ENCODE measurements at regions not wholly inside any gene's neighbourhood (a gene's known extent, or its start where the extent isn't known, plus 50 kb on each side); places are given as distances from the start of the nearest gene placed in this dataset.

DNA sequence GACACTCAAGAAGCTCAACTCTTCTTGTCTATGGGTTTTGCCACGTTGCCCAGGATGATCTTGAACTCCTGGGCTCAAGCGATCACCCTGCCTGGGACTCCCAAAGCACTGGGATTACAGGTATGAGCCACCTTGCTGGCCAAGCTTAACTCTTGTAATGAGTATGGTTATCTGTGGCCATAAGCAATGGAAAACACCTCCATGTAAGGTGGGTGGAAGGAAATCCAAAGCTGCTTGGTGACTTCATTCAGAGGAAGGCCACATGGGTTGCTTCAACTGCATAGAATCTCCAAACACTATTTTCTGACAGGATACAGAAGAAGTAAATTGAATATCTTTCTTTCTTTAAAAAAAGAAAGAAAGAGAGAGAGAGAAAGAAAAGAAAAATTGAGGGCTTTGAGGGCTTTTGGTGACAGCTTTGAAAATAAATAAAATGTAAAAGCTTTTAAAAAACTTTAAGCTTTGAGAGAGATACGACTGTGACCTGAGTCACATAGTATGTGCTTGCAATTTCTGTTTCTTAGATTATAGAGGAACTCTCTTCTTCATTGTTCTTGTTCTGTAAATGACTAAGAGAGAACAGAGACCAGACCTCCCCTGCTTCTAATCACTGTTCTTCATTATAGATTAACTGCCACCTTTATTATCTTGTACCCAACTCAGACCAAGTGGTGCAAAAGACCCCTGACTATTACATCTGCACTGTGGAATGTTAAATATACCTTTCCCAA lies 123.1 kb upstream of the NDUFV2 start:
- H3K36me3 ChIP-seq, result no peaks in the 10 kb centered on the region
- no peak overlapping the region for H3K4me3 ChIP-seq (replicated peaks in 1 of 3)
- no peak overlapping the region for H3K27ac ChIP-seq
- WGBS, 2 donors, result 82 to 91% methylated on average over 3 of the region's 3 CpGs
- TF ChIP-seq POLR2A (IDR thresholded peaks at IDR 0.05), result no peak
- TF ChIP-seq, protein P1, sequence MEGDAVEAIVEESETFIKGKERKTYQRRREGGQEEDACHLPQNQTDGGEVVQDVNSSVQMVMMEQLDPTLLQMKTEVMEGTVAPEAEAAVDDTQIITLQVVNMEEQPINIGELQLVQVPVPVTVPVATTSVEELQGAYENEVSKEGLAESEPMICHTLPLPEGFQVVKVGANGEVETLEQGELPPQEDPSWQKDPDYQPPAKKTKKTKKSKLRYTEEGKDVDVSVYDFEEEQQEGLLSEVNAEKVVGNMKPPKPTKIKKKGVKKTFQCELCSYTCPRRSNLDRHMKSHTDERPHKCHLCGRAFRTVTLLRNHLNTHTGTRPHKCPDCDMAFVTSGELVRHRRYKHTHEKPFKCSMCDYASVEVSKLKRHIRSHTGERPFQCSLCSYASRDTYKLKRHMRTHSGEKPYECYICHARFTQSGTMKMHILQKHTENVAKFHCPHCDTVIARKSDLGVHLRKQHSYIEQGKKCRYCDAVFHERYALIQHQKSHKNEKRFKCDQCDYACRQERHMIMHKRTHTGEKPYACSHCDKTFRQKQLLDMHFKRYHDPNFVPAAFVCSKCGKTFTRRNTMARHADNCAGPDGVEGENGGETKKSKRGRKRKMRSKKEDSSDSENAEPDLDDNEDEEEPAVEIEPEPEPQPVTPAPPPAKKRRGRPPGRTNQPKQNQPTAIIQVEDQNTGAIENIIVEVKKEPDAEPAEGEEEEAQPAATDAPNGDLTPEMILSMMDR (IDR thresholded peaks at IDR 0.05), result no peak
- H3K27me3 ChIP-seq, result no peaks in the 10 kb centered on the region
- no peak for DNase-seq
- H3K4me1 ChIP-seq, result peaks cover 0 to 9% of the 10 kb centered on the region in 2 donors
- H3K9me3 ChIP-seq, result no peaks in the 10 kb centered on the region
- intact Hi-C loops (cut with DNase I), result no loop called here

DNA sequence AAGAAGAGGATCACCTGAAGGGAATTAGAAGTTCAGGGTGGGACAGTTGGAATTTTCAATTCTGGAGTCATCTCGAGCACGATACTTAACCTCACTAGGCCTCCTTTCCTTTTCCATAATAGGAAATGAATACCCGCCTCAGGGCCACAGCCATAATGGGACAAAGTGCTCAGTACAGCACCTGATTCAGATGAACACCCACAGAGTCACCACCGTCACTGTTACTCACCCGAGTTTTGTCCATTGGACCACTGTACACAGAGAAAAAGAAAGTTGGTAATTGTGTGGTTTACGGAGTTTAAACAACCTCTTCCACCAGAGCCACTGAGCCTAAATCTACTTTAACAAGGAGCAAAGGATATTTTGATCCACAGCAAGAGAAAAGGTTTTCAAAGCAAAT lies 122.0 kb upstream of the NDUFV2 start:
- 89 to 92% methylated on average over 6 of the region's 6 CpGs for WGBS, 2 donors
- Histone ChIP-seq H3K36me3 (no peaks in the 10 kb centered on the region), H3K27ac (no peak overlapping the region), H3K27me3 (no peaks in the 10 kb centered on the region), H3K4me3 (replicated peaks in 1 of 3) (no peak overlapping the region), H3K9me3 (no peaks in the 10 kb centered on the region), H3K4me1 (peaks cover 0 to 9% of the 10 kb centered on the region in 2 donors)
- TF ChIP-seq POLR2A (IDR thresholded peaks at IDR 0.05), result no peak
- TF ChIP-seq, protein P1 (IDR thresholded peaks at IDR 0.05), result no peak
- DNase-seq, result no peak
- intact Hi-C loops (cut with DNase I), result no loop called here

DNA sequence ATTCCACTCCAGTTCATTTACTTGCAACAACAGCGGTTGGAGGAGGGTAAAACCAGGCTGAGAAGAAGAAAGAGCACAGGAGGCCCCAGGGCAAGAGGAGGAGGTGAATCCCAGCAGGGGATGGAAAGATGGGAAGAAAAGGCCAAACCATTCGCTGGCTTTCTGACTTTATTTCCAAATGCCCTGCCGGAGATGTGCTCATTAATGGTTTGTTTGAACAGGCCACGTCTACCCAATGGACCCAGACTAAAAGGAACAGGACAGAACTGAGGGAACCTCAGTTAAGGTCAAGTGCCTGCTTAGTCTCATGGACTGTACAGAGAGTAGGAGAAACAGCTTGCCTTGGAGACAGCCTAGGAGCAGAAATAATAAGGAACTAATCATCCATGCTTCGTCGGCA lies 121.6 kb upstream of the NDUFV2 start:
- no peaks in the 10 kb centered on the region for H3K27me3 ChIP-seq
- peaks cover 0 to 9% of the 10 kb centered on the region in 2 donors for H3K4me1 ChIP-seq
- WGBS, 2 donors, result 38 to 44% methylated on average over 6 of the region's 6 CpGs
- no peaks in the 10 kb centered on the region for H3K9me3 ChIP-seq
- no peak overlapping the region for H3K27ac ChIP-seq
- DNase-seq, result peak in 1 of 2 donors; percentile 2
- H3K4me3 ChIP-seq (replicated peaks in 1 of 3), result no peak overlapping the region
- H3K36me3 ChIP-seq, result no peaks in the 10 kb centered on the region
- intact Hi-C loops (cut with DNase I), result no loop called here
- TF ChIP-seq, protein P1 (IDR thresholded peaks at IDR 0.05), result no peak
- TF ChIP-seq POLR2A (IDR thresholded peaks at IDR 0.05), result no peak

DNA sequence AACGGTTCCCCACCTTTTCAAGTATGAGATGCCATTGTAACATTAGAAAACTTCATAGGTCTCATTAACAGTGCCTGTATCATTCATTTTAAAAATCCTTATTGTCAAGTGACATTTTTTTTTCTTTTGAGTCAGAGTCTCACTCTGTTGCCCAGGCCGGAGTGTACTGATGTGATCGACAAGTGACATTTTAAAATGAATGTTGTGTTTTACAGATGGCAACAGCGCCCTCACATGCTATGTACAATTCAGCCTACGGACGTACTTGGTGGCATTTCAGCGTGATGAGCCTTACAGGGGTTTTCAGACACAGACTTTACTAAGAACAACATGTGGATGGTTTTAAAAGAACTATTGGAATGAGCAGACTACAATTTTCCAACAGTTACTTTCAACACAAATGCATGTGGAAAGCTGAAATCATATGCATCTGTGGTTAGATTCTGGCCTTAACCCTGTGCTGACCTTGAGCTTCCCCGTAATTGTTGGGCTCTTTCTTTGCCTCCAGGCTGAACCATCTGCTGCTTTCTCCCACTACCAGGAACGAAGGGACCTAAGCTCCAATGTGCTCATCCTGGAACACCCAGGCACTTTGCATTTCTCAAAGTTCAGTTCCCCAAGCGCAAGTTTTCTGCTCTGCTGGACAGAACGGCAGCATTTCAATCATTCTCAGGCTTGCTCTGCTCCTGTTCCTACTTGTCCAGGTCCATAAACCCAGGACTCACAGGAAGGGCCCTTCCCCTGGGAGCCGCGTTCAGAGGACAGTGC lies 119.9 kb upstream of the NDUFV2 start:
- WGBS, 2 donors, result 67 to 73% methylated on average over 13 of the region's 13 CpGs
- H3K4me1 ChIP-seq, result peaks cover 0 to 9% of the 10 kb centered on the region in 2 donors
- no peaks in the 10 kb centered on the region for H3K36me3 ChIP-seq
- DNase-seq, result no peak
- H3K4me3 ChIP-seq (replicated peaks in 1 of 3), result no peak overlapping the region
- intact Hi-C loops (cut with DNase I), result no loop called here
- no peaks in the 10 kb centered on the region for H3K9me3 ChIP-seq
- TF ChIP-seq, protein P1 (IDR thresholded peaks at IDR 0.05), result no peak
- TF ChIP-seq POLR2A (IDR thresholded peaks at IDR 0.05), result no peak
- H3K27ac ChIP-seq, result no peak overlapping the region
- H3K27me3 ChIP-seq, result no peaks in the 10 kb centered on the region

DNA sequence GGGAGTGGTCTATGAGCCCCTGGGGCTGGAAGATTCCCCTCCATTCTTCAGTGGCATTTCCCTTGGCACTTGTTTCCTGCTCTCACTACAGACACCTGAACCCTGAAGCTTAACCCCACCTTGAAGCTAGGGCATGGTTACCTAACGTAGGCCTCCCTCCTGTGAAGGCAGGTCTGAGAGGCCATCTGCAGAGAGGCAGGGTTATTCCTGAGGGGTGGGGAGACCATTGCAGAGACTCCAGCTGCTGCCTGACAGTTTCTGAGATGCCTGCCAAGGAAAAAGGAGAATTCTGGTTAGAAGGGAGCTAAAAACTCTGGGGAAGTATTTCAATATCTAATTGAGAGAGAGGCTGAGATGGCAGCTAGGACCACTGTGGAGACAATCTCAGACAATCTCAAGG lies 119.3 kb upstream of the NDUFV2 start:
- DNase-seq, result no peak
- intact Hi-C loops (cut with DNase I), result no loop called here
- Histone ChIP-seq H3K9me3 (no peaks in the 10 kb centered on the region), H3K4me1 (peaks cover 0 to 9% of the 10 kb centered on the region in 2 donors), H3K36me3 (no peaks in the 10 kb centered on the region), H3K27me3 (no peaks in the 10 kb centered on the region), H3K4me3 (replicated peaks in 1 of 3) (no peak overlapping the region), H3K27ac (no peak overlapping the region)
- no peak for TF ChIP-seq POLR2A (IDR thresholded peaks at IDR 0.05)
- TF ChIP-seq, protein P1 (IDR thresholded peaks at IDR 0.05), result no peak
- WGBS, 2 donors, result 75 to 100% methylated on average over 1 of the region's 1 CpG

Data from thyroid gland (tissue), 4 donors.